HepG2 (cell line): ENCODE measurements at regions not wholly inside any gene's neighbourhood (a gene's known extent, or its start where the extent isn't known, plus 50 kb on each side); places are given as distances from the start of the nearest gene placed in this dataset.

ENCODE experiments used
- ATAC-seq: fragments of 200-7000 bp; cut with Tn5 transposase; 3 replicates; pipeline ENCODE4 v1.9.1; 2020; ENCODE audit warnings: mild to moderate bottlenecking, moderate library complexity
- BruUV-seq: library from RNA; stranded (reverse); fragments of 400-500 nt; replicated peaks from 2 replicates; lab custom pipeline; 2021; lab: Mats Ljungman, UMichigan
- CTCF ChIA-PET: fragments of 300-600 bp; formaldehyde crosslinking; extraction: SDS; loops from one replicate; lab custom pipeline; 2021; ENCODE audit warnings: low total read pairs, inconsistent platforms, low intra/inter-chr PET ratio; lab: Yijun Ruan, JAX
- POLR2A ChIA-PET: fragments of 350-600 bp; sonication (Branson Sonifier 250); formaldehyde crosslinking; loops from one replicate; lab custom pipeline; 2020; ENCODE audit warnings: antibody characterized with exemption, inconsistent platforms; lab: Yijun Ruan, JAX
- DNase-seq: peaks from one replicate; pipeline ENCODE4 v3.0.0-alpha.2; 2015; ENCODE audit warnings: low spot score
- FAIRE-seq: peaks from 3 replicates; lab custom pipeline; 2011; peaks lifted over from hg19 to GRCh38; lab: Jason Lieb, UNC
- H2AFZ ChIP-seq: one replicate; pipeline ENCODE4 v1.6.1; 2011; ENCODE audit warnings: low read length, inconsistent platforms
- H3K27ac ChIP-seq: fragments of 300-600 bp; 3 replicates; pipeline ENCODE4 v1.8.0; 2011; ENCODE audit warnings: mixed run types, mild to moderate bottlenecking, mixed read lengths, low read length, inconsistent platforms; ENCODE audit not compliant: insufficient read depth; ENCODE audit errors: extremely low read length
- H3K27me3 ChIP-seq, 2 experiments: fragments of 200-600 bp in 1 of 2; 2 replicates in 1 of 2; 3 replicates in 1 of 2; pipeline versions ENCODE4 v1.6.0 to v1.8.0; 2011; ENCODE audit warnings: low read length in 2 of 2, mild to moderate bottlenecking in 2 of 2, moderate library complexity in 2 of 2, inconsistent platforms in 1 of 2; ENCODE audit not compliant: insufficient read depth in 2 of 2, control insufficient read depth in 1 of 2
- H3K36me3 ChIP-seq, 2 experiments: fragments of 200-600 bp in 1 of 2; replicated peaks in 1 of 2; 2 replicates in 1 of 2; 3 replicates in 1 of 2; pipeline versions ENCODE4 v1.5.1 to v1.8.0; 2011; ENCODE audit warnings: low read length in 2 of 2, inconsistent platforms in 1 of 2; ENCODE audit not compliant: insufficient read depth in 2 of 2, control insufficient read depth in 1 of 2
- H3K4me1 ChIP-seq: 2 replicates; pipeline ENCODE4 v1.5.1; 2012; ENCODE audit warnings: low read length, inconsistent platforms; ENCODE audit not compliant: insufficient read depth
- H3K4me2 ChIP-seq: 2 replicates; pipeline ENCODE4 v1.6.0; 2011; ENCODE audit warnings: low read depth, low read length, inconsistent platforms
- H3K4me3 ChIP-seq, 3 experiments: fragments of 200-600 bp in 1 of 3; sonication (generic), shearing (Covaris generic) in 1 of 3; replicated peaks in 1 of 3; 2 replicates each; pipeline ENCODE4 v1.5.1; 2011 to 2016; ENCODE audit warnings: low read length in 3 of 3, inconsistent platforms in 2 of 3, low read depth in 2 of 3, mild to moderate bottlenecking in 2 of 3, control low read depth in 1 of 3, mixed read lengths in 1 of 3; ENCODE audit not compliant: insufficient read depth in 1 of 3
- H3K79me2 ChIP-seq: one replicate; pipeline ENCODE4 v1.6.1; 2011; ENCODE audit warnings: low read length, inconsistent platforms; ENCODE audit not compliant: insufficient read depth
- H3K9ac ChIP-seq: 2 replicates; pipeline ENCODE4 v1.6.0; 2011; ENCODE audit warnings: mild to moderate bottlenecking, low read depth, low read length, inconsistent platforms; ENCODE audit not compliant: insufficient read depth
- H3K9me3 ChIP-seq: 2 replicates; pipeline ENCODE4 v1.5.1; 2012; ENCODE audit warnings: mild to moderate bottlenecking, low read length
- H4K20me1 ChIP-seq: 2 replicates; pipeline ENCODE4 v1.6.0; 2011; ENCODE audit warnings: inconsistent platforms, mild to moderate bottlenecking, low read length, moderate library complexity; ENCODE audit not compliant: insufficient read depth
- CHD4 ChIP-seq: fragments of 200-600 bp; sonication (generic); IDR thresholded peaks from 2 replicates; pipeline ENCODE4 v1.7.0; 2017; ENCODE audit warnings: mild to moderate bottlenecking, low read length, borderline replicate concordance
- DNMT1 ChIP-seq: sonication (generic); formaldehyde crosslinking; IDR thresholded peaks from 2 replicates; pipeline ENCODE4 v1.5.1; 2020; ENCODE audit warnings: mild to moderate bottlenecking, missing genetic modification reagents
- FLYWCH1 ChIP-seq: sonication (generic); formaldehyde crosslinking; IDR thresholded peaks from 2 replicates; pipeline ENCODE4 v1.8.1; 2023; ENCODE audit warnings: mild to moderate bottlenecking, missing genetic modification reagents
- MXI1 ChIP-seq: IDR thresholded peaks from 3 replicates; pipeline ENCODE4 v1.6.1; 2012; ENCODE audit warnings: low read depth, low read length, inconsistent platforms, borderline replicate concordance
- ZMYM2 ChIP-seq: sonication (generic); formaldehyde crosslinking; IDR thresholded peaks from 2 replicates; pipeline ENCODE4 v1.8.0; 2022; ENCODE audit warnings: mild to moderate bottlenecking, missing genetic modification reagents
- WGBS: methylation state at CpG from one replicate; pipeline ENCODE4 v1.1.6; 2017; ENCODE audit warnings: low lambda C conversion rate; 5-methylcytosine and 5-hydroxymethylcytosine counted together
- in situ Hi-C: cut with HindIII; loops from 2 replicates; pipeline ENCODE4 v1.10.0; 2017; ENCODE audit warnings: low pct_unique_long_range_greater_than_20kb; ENCODE audit not compliant: extremely low pct_ligation_motif_present
- intact Hi-C: fragments of 100-400 bp; cut with micrococcal nuclease; formaldehyde crosslinking; loops from one replicate; pipeline ENCODE4 v1.10.0; 2022; ENCODE audit not compliant: unreplicated experiment

DNA sequence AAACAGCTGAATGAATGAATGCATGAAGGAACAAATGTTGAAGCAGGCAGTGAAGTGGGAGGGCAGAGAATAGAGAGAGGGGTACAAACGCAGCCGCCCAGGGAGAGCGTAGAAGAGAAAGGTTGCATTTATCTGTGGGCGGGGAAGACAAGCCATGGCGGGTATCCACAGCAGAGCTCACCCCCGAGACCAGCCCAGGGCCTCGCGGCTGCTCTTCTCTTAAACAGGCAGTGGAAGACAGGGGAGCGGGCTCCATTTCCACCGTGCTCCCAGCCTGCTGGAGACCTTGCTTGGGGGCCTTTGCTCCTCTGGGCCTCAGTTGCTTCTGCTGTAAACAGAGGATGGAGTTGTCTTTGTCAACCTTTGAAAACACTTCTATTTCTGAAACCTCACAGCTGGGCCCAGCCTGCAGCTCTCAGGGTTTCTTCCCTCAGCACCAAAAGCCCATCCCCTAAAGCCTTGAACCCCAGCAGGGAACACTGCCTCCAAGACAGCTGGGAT is 259.5 kb downstream of the UACA start:
- ChIA-PET POLR2A (no interaction called here), CTCF (no interaction called here)
- no peak overlapping the region for H3K4me2 ChIP-seq
- DNase-seq (no peak), FAIRE-seq (no peak), ATAC-seq (no peak)
- intact Hi-C loops = no loop called here
- no peaks in the 10 kb centered on the region for H3K36me3 ChIP-seq
- no peak overlapping the region for H2AFZ ChIP-seq
- 53% methylated on average over 10 of the region's 10 CpGs for WGBS
- H3K9ac ChIP-seq = no peak overlapping the region
- no peaks in the 10 kb centered on the region for H3K79me2 ChIP-seq
- no peak overlapping the region for H3K4me3 ChIP-seq
- no peaks in the 10 kb centered on the region; the same call in 1 of the 2 replicates for H3K9me3 ChIP-seq
- TF ChIP-seq FLYWCH1 (CRISPR knock-in tag) (no peak), MXI1 (no peak)
- peaks cover 2 to 14% of the 10 kb centered on the region in 2 experiments; a peak in 3 of 5 replicates for H3K27me3 ChIP-seq
- in situ Hi-C loops = no loop called here
- H4K20me1 ChIP-seq = no peaks in the 10 kb centered on the region; the same call in 1 of the 2 replicates
- BruUV-seq = no TSS peak
- H3K27ac ChIP-seq = no peak overlapping the region
- peaks cover 15% of the 10 kb centered on the region for H3K4me1 ChIP-seq

DNA sequence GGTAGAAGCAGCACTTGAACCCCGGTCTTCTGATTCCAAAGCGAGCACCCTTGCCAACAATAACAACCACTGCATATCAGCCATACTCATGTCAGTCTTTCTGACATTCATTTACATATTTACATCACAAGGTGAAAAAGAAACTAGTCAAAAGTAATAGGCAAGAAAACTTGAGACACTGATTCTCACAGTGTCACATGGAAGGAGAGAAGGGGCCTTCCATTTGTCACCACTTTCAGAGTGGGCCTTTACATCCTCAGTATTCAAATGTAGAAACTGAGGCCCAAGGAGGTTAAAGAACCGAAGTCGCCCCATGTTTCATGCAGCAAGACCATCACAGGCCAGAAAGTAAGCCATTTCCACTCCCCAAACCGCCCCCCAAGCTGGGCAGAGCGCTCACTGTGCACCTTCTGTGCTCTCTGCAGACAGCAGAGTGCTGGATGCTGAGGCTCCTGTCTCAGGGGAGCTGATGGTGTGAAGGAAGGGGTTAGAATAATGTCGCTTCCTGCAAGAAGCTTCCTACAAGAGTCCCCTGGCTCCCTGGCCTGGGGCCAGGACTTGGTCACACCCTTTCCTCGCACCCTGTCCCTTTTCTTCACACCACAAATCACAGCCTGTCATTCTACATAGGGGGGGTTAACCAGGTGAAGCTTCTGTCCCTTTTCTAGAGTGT is 260.1 kb downstream of the UACA start:
- no peak overlapping the region for H3K9ac ChIP-seq
- WGBS = 29% methylated on average over 7 of the region's 8 CpGs
- no peak for ATAC-seq
- CTCF ChIA-PET = no interaction called here
- in situ Hi-C loops = no loop called here
- H2AFZ ChIP-seq = no peak overlapping the region
- H3K4me1 ChIP-seq = peaks cover 11% of the 10 kb centered on the region
- TF ChIP-seq CHD4 (no peak), DNMT1 (no peak), ZMYM2 (no peak)
- TF ChIP-seq, all 625 proteins: peak for 0
- Histone ChIP-seq H3K79me2 (no peaks in the 10 kb centered on the region), H3K4me3 (no peak overlapping the region), H3K27me3 (peaks cover 2 to 14% of the 10 kb centered on the region in 2 experiments; a peak in 3 of 5 replicates), H3K27ac (no peak overlapping the region), H3K4me2 (no peak overlapping the region), H4K20me1 (no peaks in the 10 kb centered on the region; the same call in 1 of the 2 replicates), H3K36me3 (no peaks in the 10 kb centered on the region), H3K9me3 (no peaks in the 10 kb centered on the region; the same call in 1 of the 2 replicates)
- BruUV-seq = no TSS peak
- POLR2A ChIA-PET = no interaction called here
- FAIRE-seq = no peak
- intact Hi-C loops = no loop called here
- no peak for DNase-seq
